Right renal pelvis (tissue), 4 donors: ENCODE measurements at regions not wholly inside any gene's neighbourhood (a gene's known extent, or its start where the extent isn't known, plus 50 kb on each side); places are given as distances from the start of the nearest gene placed in this dataset.

Source experiments
- DNase-seq, 4 donors: peaks; one replicate each; pipeline ENCODE4 v3.0.0-alpha.2; 2013; ENCODE audit warnings: low read depth in 4 of 4, low spot score in 3 of 4, missing footprints in 1 of 4

GRCh38 chr14:97604731-97605130 lies 807.5 kb downstream of the VRK1 start:
- DNase-seq: no peak

GRCh38 chr14:97618401-97618800 lies 821.2 kb downstream of the VRK1 start:
- no peak for DNase-seq

GRCh38 chr14:97618917-97619690 lies 821.9 kb downstream of the VRK1 start:
- no peak for DNase-seq

GRCh38 chr14:97620066-97620465 lies 822.9 kb downstream of the VRK1 start:
- no peak for DNase-seq

- DNase-seq: no peak
Observed at GRCh38 chr14:97624985-97625384, 827.8 kb downstream of the VRK1 start.

GRCh38 chr14:97625477-97625876 lies 828.3 kb downstream of the VRK1 start:
- DNase-seq: no peak

- no peak for DNase-seq
Observed at GRCh38 chr14:97626088-97626487, 828.9 kb downstream of the VRK1 start.

- no peak for DNase-seq
Observed at GRCh38 chr14:97630249-97630648, 833.1 kb downstream of the VRK1 start.

GRCh38 chr14:97633131-97633738 lies 836.1 kb downstream of the VRK1 start:
- no peak for DNase-seq

GRCh38 chr14:97634751-97635150 lies 837.6 kb downstream of the VRK1 start:
- DNase-seq: peak in 3 of 4 donors; percentile 7 to 16 (median 12)

GRCh38 chr14:97638864-97639263 lies 841.7 kb downstream of the VRK1 start:
- no peak for DNase-seq

- DNase-seq: no peak
Observed at GRCh38 chr14:97640031-97640430, 842.8 kb downstream of the VRK1 start.

- DNase-seq: no peak
Observed at GRCh38 chr14:97641827-97642226, 844.6 kb downstream of the VRK1 start.

GRCh38 chr14:97642631-97643030 lies 845.4 kb downstream of the VRK1 start:
- no peak for DNase-seq

GRCh38 chr14:97644365-97644764 lies 847.2 kb downstream of the VRK1 start:
- DNase-seq: no peak

- DNase-seq: no peak
Observed at GRCh38 chr14:97649752-97650151, 852.6 kb downstream of the VRK1 start.

- DNase-seq: no peak
Observed at GRCh38 chr14:97655169-97655948, 858.2 kb downstream of the VRK1 start.

GRCh38 chr14:97657609-97658008 lies 860.4 kb downstream of the VRK1 start:
- DNase-seq: no peak

- no peak for DNase-seq
Observed at GRCh38 chr14:97687944-97688630, 890.9 kb downstream of the VRK1 start.

GRCh38 chr14:97688631-97689336 lies 891.6 kb downstream of the VRK1 start:
- DNase-seq: no peak
